Neural progenitor cell (in vitro differentiated cells): ENCODE measurements at regions not wholly inside any gene's neighbourhood (a gene's known extent, or its start where the extent isn't known, plus 50 kb on each side); places are given as distances from the start of the nearest gene placed in this dataset.

Source experiments
- CTCF ChIP-seq: fragments of 200-600 bp; sonication (generic); IDR thresholded peaks from 2 replicates; pipeline ENCODE4 v1.5.1; 2017; ENCODE audit warnings: antibody characterized with exemption, mild to moderate bottlenecking
- EZH2phosphoT487 ChIP-seq: fragments of 200-600 bp; sonication (generic); IDR thresholded peaks from 2 replicates; pipeline ENCODE4 v1.6.1; 2017; ENCODE audit warnings: antibody characterized with exemption

DNA sequence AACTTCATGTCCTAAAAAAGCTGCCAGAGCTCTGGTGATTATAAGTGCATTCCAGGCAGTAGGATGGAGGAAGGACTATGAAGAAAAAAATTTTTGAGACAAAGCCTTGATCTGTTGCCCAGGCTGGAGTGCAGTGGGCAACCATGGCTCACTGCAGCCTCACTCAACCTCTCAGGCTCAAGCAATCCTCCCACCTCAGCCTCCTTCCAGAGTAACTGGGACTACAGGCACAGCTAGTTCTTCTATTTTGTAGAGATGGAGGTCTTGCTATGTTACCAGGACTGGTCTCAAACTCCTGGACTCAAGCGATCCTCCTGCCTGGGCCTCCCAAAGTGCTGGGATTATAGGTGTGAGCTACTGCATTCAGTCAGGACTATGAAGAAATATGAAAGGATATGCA lies 161.2 kb downstream of the IRS2 start:
- TF ChIP-seq CTCF (no peak), EZH2phosphoT487 (no peak)
